A172 (cell line): ENCODE measurements at regions not wholly inside any gene's neighbourhood (a gene's known extent, or its start where the extent isn't known, plus 50 kb on each side); places are given as distances from the start of the nearest gene placed in this dataset.
A peak's percentile ranks its signal among the peaks of the same experiment; 100 is the strongest.
"Not testable (repeated sequence)": the region's sequence is repeated elsewhere in the genome, so short reads cannot be mapped to it uniquely, and the experiment has no call there.

ENCODE experiments used
- DNase-seq: peaks from one replicate; pipeline ENCODE4 v3.0.0-alpha.2; 2015; ENCODE audit warnings: low spot score

GRCh38 chr10:18868919-18869318 is 179.7 kb upstream of the MALRD1 start:
- DNase-seq: no peak

- DNase-seq: peak; percentile 34
Observed at GRCh38 chr10:18875477-18875876, 173.1 kb upstream of the MALRD1 start.

GRCh38 chr10:18879284-18879683 is 169.3 kb upstream of the MALRD1 start:
- DNase-seq: no peak

GRCh38 chr10:18880530-18880929 is 168.1 kb upstream of the MALRD1 start:
- no peak for DNase-seq

GRCh38 chr10:18886102-18886501 is 162.5 kb upstream of the MALRD1 start:
- peak; percentile 87 for DNase-seq

- DNase-seq: no peak
Observed at GRCh38 chr10:18906636-18907035, 142.0 kb upstream of the MALRD1 start.

- not testable (repeated sequence) for DNase-seq
Observed at GRCh38 chr10:18917431-18917830, 131.2 kb upstream of the MALRD1 start.

- peak; percentile 98 for DNase-seq
Observed at GRCh38 chr10:18918532-18918931, 130.1 kb upstream of the MALRD1 start.

- peak; percentile 54 for DNase-seq
Observed at GRCh38 chr10:18949391-18949790, 99.2 kb upstream of the MALRD1 start.

- not testable (repeated sequence) for DNase-seq
Observed at GRCh38 chr10:18951072-18951823, 97.4 kb upstream of the MALRD1 start.

- no peak for DNase-seq
Observed at GRCh38 chr10:18955061-18955460, 93.5 kb upstream of the MALRD1 start.

GRCh38 chr10:18959369-18959768 is 89.2 kb upstream of the MALRD1 start:
- no peak for DNase-seq

GRCh38 chr10:18960466-18961079 is 88.0 kb upstream of the MALRD1 start:
- DNase-seq: no peak

GRCh38 chr10:18968159-18968558 is 80.4 kb upstream of the MALRD1 start:
- peak; percentile 21 for DNase-seq

- no peak for DNase-seq
Observed at GRCh38 chr10:18976696-18977251, 71.8 kb upstream of the MALRD1 start.

GRCh38 chr10:18980089-18980629 is 68.4 kb upstream of the MALRD1 start:
- no peak for DNase-seq

- DNase-seq: no peak
Observed at GRCh38 chr10:18984531-18984930, 64.1 kb upstream of the MALRD1 start.

- no peak for DNase-seq
Observed at GRCh38 chr10:18988338-18988737, 60.3 kb upstream of the MALRD1 start.
